HCT116 (cell line): ENCODE measurements at regions not wholly inside any gene's neighbourhood (a gene's known extent, or its start where the extent isn't known, plus 50 kb on each side); places are given as distances from the start of the nearest gene placed in this dataset.

Experiments used
- ATAC-seq: fragments of 200-7000 bp; cut with Tn5 transposase; 2 replicates; pipeline ENCODE4 v1.9.1; 2020; ENCODE audit warnings: mild to moderate bottlenecking, moderate library complexity
- BruUV-seq: library from RNA; stranded (reverse); fragments of 400-500 nt; replicated peaks from 2 replicates; lab custom pipeline; 2021; lab: Mats Ljungman, UMichigan
- CTCF ChIA-PET: fragments of 300-600 bp; sonication (Branson Sonifier 250); formaldehyde crosslinking; loops from one replicate; lab custom pipeline; 2021; ENCODE audit warnings: antibody characterized with exemption; lab: Charles Lee
- POLR2A ChIA-PET: fragments of 300-600, 350-600 bp; sonication (Branson Sonifier 250); formaldehyde crosslinking; loops from one replicate; lab custom pipeline; 2021; ENCODE audit warnings: antibody characterized with exemption; lab: Charles Lee
- RAD21 ChIA-PET, 2 experiments: fragments of 300-600 bp; sonication (Branson Sonifier 250); formaldehyde crosslinking; loops; one replicate each; lab custom pipeline; 2023; ENCODE audit warnings: low total read pairs in 2 of 2; ENCODE audit not compliant: uncharacterized antibody in 2 of 2, unreplicated experiment in 2 of 2, low non-redundant PET in 1 of 2; lab: Charles Lee
- DNase-seq: peaks from one replicate; pipeline ENCODE4 v3.0.0-alpha.2; 2010; ENCODE audit warnings: low read depth, low spot score
- H2AFZ ChIP-seq: fragments of 200-600 bp; shearing (Covaris generic), sonication (generic); 2 replicates; pipeline ENCODE4 v1.6.1; 2017; ENCODE audit warnings: low read depth, mixed run types, mixed read lengths, antibody characterized with exemption, low read length; ENCODE audit not compliant: poor library complexity, severe bottlenecking
- H3K27ac ChIP-seq: 2 replicates; pipeline ENCODE4 v1.5.1; 2012; ENCODE audit warnings: low read depth, low read length
- H3K27me3 ChIP-seq: fragments of 200-600 bp; sonication (generic); 2 replicates; pipeline ENCODE4 v1.6.1; 2016; ENCODE audit warnings: mixed run types, low read length, mixed read lengths; ENCODE audit not compliant: insufficient read depth
- H3K36me3 ChIP-seq, 2 experiments: fragments of 200-500 bp in 1 of 2; fragments of 200-600 bp in 1 of 2; sonication (Bioruptor generic) in 1 of 2; sonication (generic) in 1 of 2; 2 replicates each; pipeline versions ENCODE4 v1.5.1 to v1.6.1; 2014 to 2016; ENCODE audit warnings: low read length in 2 of 2, inconsistent platforms in 1 of 2, mixed read lengths in 1 of 2, mixed run types in 1 of 2; ENCODE audit not compliant: insufficient read depth in 2 of 2, control insufficient read depth in 1 of 2
- H3K4me1 ChIP-seq, 2 experiments: fragments of 200-600 bp in 1 of 2; sonication (generic) in 1 of 2; 2 replicates each; pipeline versions ENCODE4 v1.5.1 to v1.6.1; 2012 to 2017; ENCODE audit warnings: low read length in 2 of 2, inconsistent platforms in 1 of 2, mild to moderate bottlenecking in 1 of 2, mixed read lengths in 1 of 2, mixed run types in 1 of 2, moderate library complexity in 1 of 2; ENCODE audit not compliant: insufficient read depth in 2 of 2, control insufficient read depth in 1 of 2
- H3K4me2 ChIP-seq: fragments of 200-600 bp; sonication (generic); 2 replicates; pipeline ENCODE4 v1.6.1; 2017; ENCODE audit warnings: mixed run types, low read length, mixed read lengths
- H3K4me3 ChIP-seq, 2 experiments: fragments of 200-600 bp in 1 of 2; sonication (generic) in 1 of 2; replicated peaks in 1 of 2; 2 replicates each; pipeline ENCODE4 v1.5.1; 2011 to 2016; ENCODE audit warnings: low read length in 2 of 2, control low read depth in 1 of 2, low read depth in 1 of 2, mild to moderate bottlenecking in 1 of 2, mixed read lengths in 1 of 2, mixed run types in 1 of 2
- H3K79me2 ChIP-seq: fragments of 200-600 bp; sonication (generic); 2 replicates; pipeline ENCODE4 v1.6.1; 2017; ENCODE audit warnings: mild to moderate bottlenecking, mixed run types, low read length, moderate library complexity, mixed read lengths; ENCODE audit not compliant: insufficient read depth
- H3K9ac ChIP-seq: fragments of 200-600 bp; sonication (generic); 2 replicates; pipeline ENCODE4 v1.6.1; 2016; ENCODE audit warnings: low read length, mixed read lengths
- H3K9me2 ChIP-seq: fragments of 200-600 bp; sonication (generic), shearing (Covaris generic); 2 replicates; pipeline ENCODE4 v1.6.1; 2017; ENCODE audit warnings: mixed run types, mild to moderate bottlenecking, moderate library complexity; ENCODE audit not compliant: insufficient read depth
- H3K9me3 ChIP-seq, 2 experiments: fragments of 200-500 bp in 1 of 2; fragments of 200-600 bp in 1 of 2; sonication (Bioruptor generic) in 1 of 2; sonication (generic) in 1 of 2; 2 replicates each; pipeline ENCODE4 v1.6.1; 2014 to 2017; ENCODE audit warnings: low read length in 2 of 2, mixed read lengths in 2 of 2, inconsistent platforms in 1 of 2, low read depth in 1 of 2, mild to moderate bottlenecking in 1 of 2, mixed run types in 1 of 2, moderate library complexity in 1 of 2; ENCODE audit not compliant: control insufficient read depth in 1 of 2, insufficient read depth in 1 of 2
- H4K20me1 ChIP-seq: fragments of 200-600 bp; sonication (generic), shearing (Covaris generic); 2 replicates; pipeline ENCODE4 v1.6.1; 2017; ENCODE audit warnings: mixed run types, mild to moderate bottlenecking, moderate library complexity; ENCODE audit not compliant: insufficient read depth
- CBX3 ChIP-seq: IDR thresholded peaks from 2 replicates; pipeline ENCODE4 v1.6.1; 2012; ENCODE audit warnings: low read depth
- CEBPB ChIP-seq: IDR thresholded peaks from 2 replicates; pipeline ENCODE4 v1.6.1; 2012; ENCODE audit warnings: low read depth
- JUND ChIP-seq: IDR thresholded peaks from 2 replicates; pipeline ENCODE4 v1.6.1; 2012
- POLR2A ChIP-seq: IDR thresholded peaks from 2 replicates; pipeline ENCODE4 v1.7.0; 2011; ENCODE audit warnings: borderline replicate concordance; ENCODE audit not compliant: insufficient read depth, insufficient read length; ENCODE audit errors: extremely low read depth
- RAD21 ChIP-seq: IDR thresholded peaks from 2 replicates; pipeline ENCODE4 v1.6.1; 2012; ENCODE audit warnings: low read depth, mild to moderate bottlenecking
- SIN3A ChIP-seq: IDR thresholded peaks from 2 replicates; pipeline ENCODE4 v1.6.1; 2012; ENCODE audit warnings: low read depth
- TCF7L2 ChIP-seq: IDR thresholded peaks from 2 replicates; pipeline ENCODE4 v1.7.0; 2011; ENCODE audit warnings: borderline replicate concordance, inconsistent platforms; ENCODE audit not compliant: insufficient read depth, insufficient read length; ENCODE audit errors: extremely low read depth
- YY1 ChIP-seq: IDR thresholded peaks from 2 replicates; pipeline ENCODE4 v1.6.1; 2011; ENCODE audit warnings: low read length, low read depth, moderate library complexity, mild to moderate bottlenecking; ENCODE audit not compliant: insufficient replicate concordance; ENCODE audit errors: extremely low read depth
- ZBTB33 ChIP-seq: IDR thresholded peaks from 2 replicates; pipeline ENCODE4 v1.6.1; 2011; ENCODE audit warnings: mild to moderate bottlenecking, low read length, moderate library complexity; ENCODE audit not compliant: insufficient replicate concordance; ENCODE audit errors: extremely low read depth
- ZFX ChIP-seq: fragments of 450-650 bp; IDR thresholded peaks from 2 replicates; pipeline ENCODE4 v1.6.1; 2017
- intact Hi-C: fragments of 100-400 bp; cut with micrococcal nuclease; formaldehyde crosslinking; loops from 2 replicates; pipeline ENCODE4 v1.10.0; 2022

DNA sequence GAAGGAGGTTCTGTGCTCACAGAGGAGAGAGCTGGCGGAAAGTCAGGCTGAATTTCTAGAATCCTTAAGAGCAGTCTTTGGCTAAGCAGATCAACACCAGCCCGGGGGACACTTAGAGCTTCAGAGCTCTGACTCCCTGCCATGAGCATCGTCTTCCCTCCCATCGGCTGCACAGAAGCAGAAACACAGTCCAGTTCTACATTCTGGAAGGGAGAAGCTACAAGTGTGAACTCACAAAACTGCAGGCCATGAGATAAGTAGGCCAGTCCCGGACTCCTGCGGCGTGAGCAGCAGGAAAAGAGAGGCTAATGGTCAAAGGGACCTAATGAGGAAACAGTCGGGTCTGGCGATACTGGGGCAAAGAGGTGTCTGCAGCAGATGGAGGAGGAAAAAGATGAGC, 211.5 kb downstream of the DHX15 start:
- CTCF ChIA-PET: no interaction called here
- TF ChIP-seq SIN3A (no peak), POLR2A (no peak), YY1 (no peak)
- POLR2A ChIA-PET: no interaction called here

GRCh38 chr4:24372341-24372740, 212.0 kb downstream of the DHX15 start:
- ATAC-seq (no peak), DNase-seq (no peak)
- TF ChIP-seq ZBTB33 (no peak), CEBPB (no peak), JUND (no peak), TCF7L2 (no peak), ZFX (no peak), CBX3 (no peak), RAD21 (no peak)
- intact Hi-C loops: no loop called here
- no TSS peak for BruUV-seq
- H3K27ac ChIP-seq: no peak overlapping the region
- no peaks in the 10 kb centered on the region for H3K9me3 ChIP-seq
- no peak overlapping the region for H3K9ac ChIP-seq
- H3K4me1 ChIP-seq: no peaks in the 10 kb centered on the region
- no peak overlapping the region for H2AFZ ChIP-seq
- ChIA-PET RAD21 (no interaction called here), CTCF (no interaction called here), POLR2A (no interaction called here)
- H3K4me2 ChIP-seq: no peak overlapping the region
- no peaks in the 10 kb centered on the region for H4K20me1 ChIP-seq
- no peaks in the 10 kb centered on the region for H3K9me2 ChIP-seq
- no peaks in the 10 kb centered on the region for H3K79me2 ChIP-seq
- no peak overlapping the region for H3K4me3 ChIP-seq
- H3K27me3 ChIP-seq: no peaks in the 10 kb centered on the region
- no peaks in the 10 kb centered on the region for H3K36me3 ChIP-seq

More for the DNA sequence above, 211.5 kb downstream of the DHX15 start:
- Histone ChIP-seq H3K27me3 (no peaks in the 10 kb centered on the region), H3K79me2 (no peaks in the 10 kb centered on the region), H2AFZ (no peak overlapping the region), H3K4me1 (no peaks in the 10 kb centered on the region), H3K9ac (no peak overlapping the region), H3K4me2 (no peak overlapping the region), H3K9me2 (no peaks in the 10 kb centered on the region), H4K20me1 (no peaks in the 10 kb centered on the region), H3K36me3 (no peaks in the 10 kb centered on the region), H3K27ac (no peak overlapping the region), H3K9me3 (no peaks in the 10 kb centered on the region), H3K4me3 (no peak overlapping the region)
- BruUV-seq: no TSS peak
- RAD21 ChIA-PET: no interaction called here
- intact Hi-C loops: no loop called here
- DNase-seq (no peak), ATAC-seq (no peak)
